HL-60 (cell line): ENCODE measurements at regions not wholly inside any gene's neighbourhood (a gene's known extent, or its start where the extent isn't known, plus 50 kb on each side); places are given as distances from the start of the nearest gene placed in this dataset.

Experiments used
- DNase-seq, 2 experiments: peaks; one replicate each; pipeline ENCODE4 v3.0.0-alpha.2; 2010 to 2020; ENCODE audit warnings: low read depth in 1 of 2, low spot score in 1 of 2
- H3K27ac ChIP-seq: fragments of 250-450 bp; sonication (Bioruptor Pico); replicated peaks from 2 replicates; pipeline ENCODE4 v1.5.1; 2020; ENCODE audit warnings: mild to moderate bottlenecking, moderate library complexity
- H3K27me3 ChIP-seq: fragments of 250-450 bp; sonication (Bioruptor Pico); 2 replicates; pipeline ENCODE4 v1.5.1; 2021; ENCODE audit warnings: mild to moderate bottlenecking, moderate library complexity; ENCODE audit not compliant: insufficient read depth, poor library complexity, severe bottlenecking
- H3K4me3 ChIP-seq: replicated peaks from 2 replicates; pipeline ENCODE4 v1.5.1; 2011; ENCODE audit warnings: mild to moderate bottlenecking, control low read depth, low read length; ENCODE audit not compliant: insufficient read depth
- GABPA ChIP-seq: IDR thresholded peaks from 2 replicates; pipeline ENCODE4 v1.6.1; 2012; ENCODE audit warnings: low read depth
- POLR2AphosphoS5 ChIP-seq: IDR thresholded peaks from 2 replicates; pipeline ENCODE4 v1.6.1; 2012; ENCODE audit warnings: low read depth
- SPI1 ChIP-seq: IDR thresholded peaks from 2 replicates; pipeline ENCODE4 v1.6.1; 2012; ENCODE audit warnings: low read depth, mild to moderate bottlenecking, borderline replicate concordance
- TF ChIP-seq, protein P1 (sequence below): IDR thresholded peaks from one replicate; pipeline ENCODE4 v1.5.1; 2011; ENCODE audit warnings: low read length, control low read depth, inconsistent platforms; ENCODE audit not compliant: insufficient read depth
- TF ChIP-seq, protein P2 (sequence below): IDR thresholded peaks from 2 replicates; pipeline ENCODE4 v1.6.1; 2012; ENCODE audit warnings: low read depth; ENCODE audit not compliant: insufficient replicate concordance

DNA sequence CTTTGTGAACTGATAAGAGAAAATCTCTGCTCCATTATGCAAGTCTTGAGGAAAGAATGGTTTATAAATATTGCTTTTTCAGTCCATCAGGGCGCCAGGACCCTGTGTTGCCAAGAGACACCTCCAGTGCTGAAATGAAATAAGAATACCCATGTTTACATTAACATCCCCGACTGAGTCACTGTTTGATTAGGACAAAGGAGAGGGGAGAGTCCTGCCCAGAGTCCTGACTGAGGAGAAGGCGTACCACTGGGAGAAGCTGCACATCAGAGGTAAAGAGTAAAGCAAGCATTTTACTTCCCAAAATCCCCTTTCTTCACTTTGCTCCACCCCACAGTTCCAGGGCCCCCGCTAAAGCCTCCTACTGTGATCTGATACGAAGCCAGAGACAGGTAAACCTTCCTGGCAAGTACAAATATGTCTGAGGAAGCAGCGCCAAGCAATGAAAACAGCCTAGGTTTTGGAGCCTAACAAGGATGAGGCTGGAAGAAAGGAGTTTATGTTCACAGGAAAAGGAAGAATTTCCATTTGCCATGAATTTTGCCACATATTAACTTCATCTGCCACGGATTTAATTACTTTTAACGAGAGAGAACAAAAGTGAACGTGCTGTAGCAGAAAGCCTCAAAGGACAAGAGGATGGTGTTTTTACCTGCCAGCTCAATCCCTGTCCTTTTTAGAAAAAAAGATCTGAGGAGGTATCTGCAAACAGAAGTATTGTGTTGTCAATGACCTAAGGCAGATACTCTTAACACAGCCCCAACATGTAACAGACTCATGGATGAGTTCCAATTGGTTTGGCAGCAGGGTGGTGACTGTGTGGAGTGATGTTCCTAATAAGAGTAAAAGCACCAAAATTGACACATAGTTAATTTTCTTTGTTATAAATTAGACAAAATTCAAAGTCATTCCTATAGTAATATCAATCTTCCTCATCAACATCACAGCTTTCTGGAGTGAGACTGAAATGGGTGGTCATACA lies 209.4 kb upstream of the TLE4 start:
- H3K4me3 ChIP-seq: no peak overlapping the region

DNA sequence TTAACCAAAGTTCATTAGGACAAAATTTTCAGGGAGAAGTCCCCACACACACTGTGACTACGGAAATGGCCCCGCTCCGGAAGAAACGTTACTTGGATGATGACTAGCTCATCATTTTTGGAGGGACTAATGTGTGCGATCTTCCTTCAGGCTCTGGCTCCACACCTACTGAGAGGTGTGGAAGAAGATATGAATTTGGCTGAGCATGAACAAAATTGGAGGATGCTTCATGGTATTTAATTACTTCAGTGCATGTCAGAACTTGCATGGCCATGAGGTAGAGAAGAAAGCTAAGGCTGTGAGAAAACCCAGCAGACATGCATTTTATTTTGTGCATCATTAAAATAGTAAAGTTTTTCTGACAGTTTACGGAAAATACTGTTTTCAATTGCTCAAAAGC lies 202.1 kb upstream of the TLE4 start:
- DNase-seq: no peak
- no peak overlapping the region for H3K4me3 ChIP-seq
- TF ChIP-seq POLR2AphosphoS5: no peak
- TF ChIP-seq, protein P1, sequence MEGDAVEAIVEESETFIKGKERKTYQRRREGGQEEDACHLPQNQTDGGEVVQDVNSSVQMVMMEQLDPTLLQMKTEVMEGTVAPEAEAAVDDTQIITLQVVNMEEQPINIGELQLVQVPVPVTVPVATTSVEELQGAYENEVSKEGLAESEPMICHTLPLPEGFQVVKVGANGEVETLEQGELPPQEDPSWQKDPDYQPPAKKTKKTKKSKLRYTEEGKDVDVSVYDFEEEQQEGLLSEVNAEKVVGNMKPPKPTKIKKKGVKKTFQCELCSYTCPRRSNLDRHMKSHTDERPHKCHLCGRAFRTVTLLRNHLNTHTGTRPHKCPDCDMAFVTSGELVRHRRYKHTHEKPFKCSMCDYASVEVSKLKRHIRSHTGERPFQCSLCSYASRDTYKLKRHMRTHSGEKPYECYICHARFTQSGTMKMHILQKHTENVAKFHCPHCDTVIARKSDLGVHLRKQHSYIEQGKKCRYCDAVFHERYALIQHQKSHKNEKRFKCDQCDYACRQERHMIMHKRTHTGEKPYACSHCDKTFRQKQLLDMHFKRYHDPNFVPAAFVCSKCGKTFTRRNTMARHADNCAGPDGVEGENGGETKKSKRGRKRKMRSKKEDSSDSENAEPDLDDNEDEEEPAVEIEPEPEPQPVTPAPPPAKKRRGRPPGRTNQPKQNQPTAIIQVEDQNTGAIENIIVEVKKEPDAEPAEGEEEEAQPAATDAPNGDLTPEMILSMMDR: no peak
- no peak for TF ChIP-seq GABPA
- TF ChIP-seq SPI1: no peak
- TF ChIP-seq, protein P2, sequence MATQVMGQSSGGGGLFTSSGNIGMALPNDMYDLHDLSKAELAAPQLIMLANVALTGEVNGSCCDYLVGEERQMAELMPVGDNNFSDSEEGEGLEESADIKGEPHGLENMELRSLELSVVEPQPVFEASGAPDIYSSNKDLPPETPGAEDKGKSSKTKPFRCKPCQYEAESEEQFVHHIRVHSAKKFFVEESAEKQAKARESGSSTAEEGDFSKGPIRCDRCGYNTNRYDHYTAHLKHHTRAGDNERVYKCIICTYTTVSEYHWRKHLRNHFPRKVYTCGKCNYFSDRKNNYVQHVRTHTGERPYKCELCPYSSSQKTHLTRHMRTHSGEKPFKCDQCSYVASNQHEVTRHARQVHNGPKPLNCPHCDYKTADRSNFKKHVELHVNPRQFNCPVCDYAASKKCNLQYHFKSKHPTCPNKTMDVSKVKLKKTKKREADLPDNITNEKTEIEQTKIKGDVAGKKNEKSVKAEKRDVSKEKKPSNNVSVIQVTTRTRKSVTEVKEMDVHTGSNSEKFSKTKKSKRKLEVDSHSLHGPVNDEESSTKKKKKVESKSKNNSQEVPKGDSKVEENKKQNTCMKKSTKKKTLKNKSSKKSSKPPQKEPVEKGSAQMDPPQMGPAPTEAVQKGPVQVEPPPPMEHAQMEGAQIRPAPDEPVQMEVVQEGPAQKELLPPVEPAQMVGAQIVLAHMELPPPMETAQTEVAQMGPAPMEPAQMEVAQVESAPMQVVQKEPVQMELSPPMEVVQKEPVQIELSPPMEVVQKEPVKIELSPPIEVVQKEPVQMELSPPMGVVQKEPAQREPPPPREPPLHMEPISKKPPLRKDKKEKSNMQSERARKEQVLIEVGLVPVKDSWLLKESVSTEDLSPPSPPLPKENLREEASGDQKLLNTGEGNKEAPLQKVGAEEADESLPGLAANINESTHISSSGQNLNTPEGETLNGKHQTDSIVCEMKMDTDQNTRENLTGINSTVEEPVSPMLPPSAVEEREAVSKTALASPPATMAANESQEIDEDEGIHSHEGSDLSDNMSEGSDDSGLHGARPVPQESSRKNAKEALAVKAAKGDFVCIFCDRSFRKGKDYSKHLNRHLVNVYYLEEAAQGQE: no peak
- no peak overlapping the region for H3K27ac ChIP-seq
- H3K27me3 ChIP-seq: no peaks in the 10 kb centered on the region

More for the DNA sequence above, 209.4 kb upstream of the TLE4 start:
- H3K27ac ChIP-seq: no peak overlapping the region
- TF ChIP-seq, protein P2: no peak
- no peak for TF ChIP-seq POLR2AphosphoS5
- no peak for TF ChIP-seq GABPA
- TF ChIP-seq, protein P1: no peak
- TF ChIP-seq SPI1: no peak
- no peak for DNase-seq
- H3K27me3 ChIP-seq: no peaks in the 10 kb centered on the region

DNA sequence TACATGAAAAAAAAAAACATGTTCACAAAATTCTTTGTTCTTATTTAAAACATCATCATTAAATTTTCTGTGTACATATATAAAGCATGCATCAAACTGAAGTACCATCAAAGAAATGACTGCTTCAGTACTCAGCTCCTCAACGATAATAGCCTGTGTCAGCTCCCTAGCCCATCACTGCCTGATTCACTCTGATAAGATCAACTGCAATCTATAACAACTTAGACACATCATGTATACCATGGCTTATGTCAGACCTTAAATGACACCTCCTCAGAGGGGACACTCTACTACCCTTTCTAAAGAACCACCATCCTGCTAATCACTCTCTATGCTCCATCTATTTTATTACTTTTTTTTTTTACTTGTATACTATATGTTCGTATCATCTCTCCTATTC lies 200.5 kb upstream of the TLE4 start:
- H3K27ac ChIP-seq: no peak overlapping the region
- no peaks in the 10 kb centered on the region for H3K27me3 ChIP-seq
- TF ChIP-seq POLR2AphosphoS5: no peak
- no peak for TF ChIP-seq GABPA
- TF ChIP-seq, protein P2: no peak
- TF ChIP-seq, protein P1: no peak
- TF ChIP-seq SPI1: no peak
- no peak for DNase-seq
- no peak overlapping the region for H3K4me3 ChIP-seq
